Right lobe of liver (tissue), 6 donors: ENCODE measurements at regions not wholly inside any gene's neighbourhood (a gene's known extent, or its start where the extent isn't known, plus 50 kb on each side); places are given as distances from the start of the nearest gene placed in this dataset.

Experiments used
- ATAC-seq, 4 donors: fragments of 200-7000 bp; cut with Tn5 transposase; one replicate each; pipeline ENCODE4 v1.9.1; 2020; ENCODE audit warnings: mild to moderate bottlenecking in 4 of 4, moderate library complexity in 4 of 4
- DNase-seq, 3 donors: peaks; one replicate each; pipeline ENCODE4 v3.0.0-alpha.2; 2020
- H3K27ac ChIP-seq, 3 donors: fragments of 200-600 bp; one replicate each; pipeline ENCODE4 v1.8.0; 2022
- H3K27me3 ChIP-seq, 2 donors: fragments of 200-600 bp; one replicate each; pipeline ENCODE4 v1.8.0; 2022
- H3K36me3 ChIP-seq, 4 donors: fragments of 200-600 bp; sonication (generic) in 1 of 4; one replicate each; pipeline versions ENCODE4 v1.5.1 to v1.8.0; 2017 to 2022; ENCODE audit warnings: control low read depth in 1 of 4
- H3K4me1 ChIP-seq, 4 donors: fragments of 200-600 bp; sonication (generic) in 1 of 4; one replicate each; pipeline versions ENCODE4 v1.5.1 to v1.8.0; 2017 to 2022; ENCODE audit warnings: control low read depth in 1 of 4
- H3K4me3 ChIP-seq, 3 donors: fragments of 200-600 bp; one replicate each; pipeline ENCODE4 v1.8.0; 2022
- H3K9me3 ChIP-seq, 4 donors: fragments of 200-600 bp; sonication (generic) in 1 of 4; one replicate each; pipeline versions ENCODE4 v1.5.1 to v1.8.0; 2017 to 2022; ENCODE audit warnings: control low read depth in 1 of 4
- CTCF ChIP-seq, 4 donors: fragments of 200-600 bp in 3 of 4; fragments of 450-650 bp in 1 of 4; IDR thresholded peaks; one replicate each; pipeline versions ENCODE4 v1.5.1 to v1.8.0; 2016 to 2022; ENCODE audit warnings: antibody characterized with exemption in 4 of 4, mild to moderate bottlenecking in 2 of 4
- POLR2A ChIP-seq: fragments of 450-650 bp; IDR thresholded peaks from one replicate; pipeline ENCODE4 v1.6.1; 2017; ENCODE audit warnings: antibody characterized with exemption, mild to moderate bottlenecking
- WGBS: methylation state at CpG from one replicate; pipeline ENCODE4 v1.1.6; 2018; ENCODE audit warnings: low coverage, low lambda C conversion rate; ENCODE audit not compliant: insufficient coverage; ENCODE audit errors: missing lambda C conversion rate; 5-methylcytosine and 5-hydroxymethylcytosine counted together
- intact Hi-C, 2 donors: fragments of 100-400 bp; cut with DNase I; formaldehyde crosslinking; loops; one replicate each; pipeline versions ENCODE4 v1.11.2 to v1.14.1; 2022
- donor health status: DM: no; HTN: yes; CAD: no.
- donor health status: DM: no; HTN: no; CAD: no.
- donor health status: DM: no; HTN: no; CAD: no.
- donor health status: DM: no; HTN: yes; CAD: no.
- donor health status: DM: no; HTN: yes; CAD: no.

- H3K4me3 ChIP-seq = no peak overlapping the region
- DNase-seq = no peak
- intact Hi-C loops = no loop called here
- no peak overlapping the region for H3K27ac ChIP-seq
- WGBS = 25% methylated on average over 2 of the region's 3 CpGs
- ATAC-seq = no peak
- no peak for TF ChIP-seq CTCF (IDR thresholded peaks at IDR 0.05)
- no peak for TF ChIP-seq POLR2A
- H3K4me1 ChIP-seq = no peaks in the 10 kb centered on the region
- H3K9me3 ChIP-seq = no peaks in the 10 kb centered on the region
- no peaks in the 10 kb centered on the region for H3K36me3 ChIP-seq
- H3K27me3 ChIP-seq = no peaks in the 10 kb centered on the region
Measured at GRCh38 chr5:2311851-2312250, 429.1 kb upstream of the IRX4 start.

DNA sequence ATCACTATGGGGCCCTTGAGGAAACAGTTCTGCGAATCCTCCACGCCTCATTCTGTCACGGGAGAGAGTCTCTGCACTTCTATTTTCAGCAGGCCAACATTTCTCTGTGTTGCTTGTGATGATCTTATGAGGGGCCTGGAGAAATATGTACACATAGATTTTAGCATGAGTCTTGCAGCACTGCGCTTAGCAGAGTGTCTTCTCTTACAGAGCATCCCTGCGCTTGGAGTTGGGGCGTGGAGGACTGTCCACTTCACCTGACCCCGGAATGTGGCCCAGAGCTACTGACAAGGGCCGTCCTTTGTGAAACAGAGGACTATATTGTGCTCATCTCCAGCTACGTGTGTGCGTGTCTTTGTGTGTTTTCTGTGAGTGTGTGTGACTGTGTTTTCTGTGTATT, 428.2 kb upstream of the IRX4 start:
- TF ChIP-seq POLR2A (no peak), CTCF (IDR thresholded peaks at IDR 0.05) (no peak)
- Histone ChIP-seq H3K4me3 (no peak overlapping the region), H3K9me3 (no peaks in the 10 kb centered on the region), H3K4me1 (no peaks in the 10 kb centered on the region), H3K27ac (no peak overlapping the region), H3K27me3 (no peaks in the 10 kb centered on the region), H3K36me3 (no peaks in the 10 kb centered on the region)
- no peak for DNase-seq
- intact Hi-C loops = no loop called here
- WGBS = 72% methylated on average over 9 of the region's 10 CpGs
- ATAC-seq = no peak

DNA sequence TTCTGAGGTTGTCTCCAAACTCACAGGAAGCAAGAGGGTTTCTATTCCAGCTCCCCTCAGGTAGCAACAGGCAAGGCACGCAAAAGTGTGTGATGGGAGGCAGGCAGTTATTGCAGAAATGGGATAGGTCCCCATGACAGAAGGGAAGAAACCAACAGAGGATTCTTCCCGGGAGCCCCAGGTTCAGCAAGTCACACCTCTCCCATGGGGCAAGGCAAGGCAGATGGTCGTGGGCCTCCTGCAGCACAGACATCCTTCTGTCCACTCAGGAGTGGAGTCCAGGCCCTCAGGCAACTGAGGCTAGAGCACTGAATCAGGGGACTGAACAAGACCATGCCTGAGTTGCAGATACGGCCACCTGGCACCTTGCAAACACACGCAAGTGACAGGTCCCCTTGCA, 424.9 kb upstream of the IRX4 start:
- no peak for TF ChIP-seq POLR2A
- TF ChIP-seq CTCF (IDR thresholded peaks at IDR 0.05) = no peak
- Histone ChIP-seq H3K27me3 (no peaks in the 10 kb centered on the region), H3K27ac (no peak overlapping the region), H3K4me3 (no peak overlapping the region), H3K4me1 (no peaks in the 10 kb centered on the region), H3K36me3 (no peaks in the 10 kb centered on the region), H3K9me3 (no peaks in the 10 kb centered on the region)
- intact Hi-C loops = no loop called here
- no peak for ATAC-seq
- no CpG with 5 or more reads among the region's 5 CpGs for WGBS
- no peak for DNase-seq

DNA sequence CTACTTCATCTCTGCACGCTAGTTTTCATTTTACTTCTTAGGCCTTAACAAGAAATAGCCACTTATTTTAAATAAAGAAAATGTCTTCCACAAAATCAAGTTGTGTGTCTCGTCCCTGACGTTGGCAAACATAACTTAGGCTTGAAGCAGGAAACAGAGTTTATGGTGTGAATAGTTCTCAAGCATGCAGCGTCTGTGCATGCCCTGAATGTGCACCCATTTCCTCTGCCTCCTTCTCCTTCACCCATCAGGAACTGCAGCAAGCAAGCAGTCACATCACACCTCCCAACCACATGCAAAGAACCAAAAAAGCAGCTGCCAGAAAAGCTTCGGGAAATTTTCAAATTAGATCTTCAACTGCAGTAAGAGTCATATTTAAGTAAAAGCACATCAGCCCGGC, 424.0 kb upstream of the IRX4 start:
- no peak for ATAC-seq
- no peak overlapping the region for H3K4me3 ChIP-seq
- no peak for TF ChIP-seq POLR2A
- TF ChIP-seq CTCF (IDR thresholded peaks at IDR 0.05) = no peak
- no peak overlapping the region for H3K27ac ChIP-seq
- intact Hi-C loops = no loop called here
- no peaks in the 10 kb centered on the region for H3K4me1 ChIP-seq
- no peak for DNase-seq
- no peaks in the 10 kb centered on the region for H3K27me3 ChIP-seq
- no peaks in the 10 kb centered on the region for H3K9me3 ChIP-seq
- H3K36me3 ChIP-seq = no peaks in the 10 kb centered on the region
- 61% methylated on average over 6 of the region's 6 CpGs for WGBS

GRCh38 chr5:2303431-2304100, 420.8 kb upstream of the IRX4 start:
- TF ChIP-seq CTCF (IDR thresholded peaks at IDR 0.05) (no peak), POLR2A (no peak)
- Histone ChIP-seq H3K27me3 (no peaks in the 10 kb centered on the region), H3K9me3 (no peaks in the 10 kb centered on the region), H3K27ac (no peak overlapping the region), H3K4me3 (no peak overlapping the region), H3K36me3 (no peaks in the 10 kb centered on the region), H3K4me1 (no peaks in the 10 kb centered on the region)
- DNase-seq (no peak), ATAC-seq (no peak)
- 27% methylated on average over 12 of the region's 14 CpGs for WGBS
- intact Hi-C loops = no loop called here
